Hippocampal formation (tissue), 2 donors: ENCODE measurements at regions not wholly inside any gene's neighbourhood (a gene's known extent, or its start where the extent isn't known, plus 50 kb on each side); places are given as distances from the start of the nearest gene placed in this dataset.
"Not testable (repeated sequence)": the region's sequence is repeated elsewhere in the genome, so short reads cannot be mapped to it uniquely, and the experiment has no call there.

ENCODE experiments used
- DNase-seq, 2 donors: peaks; one replicate each; lab custom pipeline; 2025; lab: John Stamatoyannopoulos, UW

DNA sequence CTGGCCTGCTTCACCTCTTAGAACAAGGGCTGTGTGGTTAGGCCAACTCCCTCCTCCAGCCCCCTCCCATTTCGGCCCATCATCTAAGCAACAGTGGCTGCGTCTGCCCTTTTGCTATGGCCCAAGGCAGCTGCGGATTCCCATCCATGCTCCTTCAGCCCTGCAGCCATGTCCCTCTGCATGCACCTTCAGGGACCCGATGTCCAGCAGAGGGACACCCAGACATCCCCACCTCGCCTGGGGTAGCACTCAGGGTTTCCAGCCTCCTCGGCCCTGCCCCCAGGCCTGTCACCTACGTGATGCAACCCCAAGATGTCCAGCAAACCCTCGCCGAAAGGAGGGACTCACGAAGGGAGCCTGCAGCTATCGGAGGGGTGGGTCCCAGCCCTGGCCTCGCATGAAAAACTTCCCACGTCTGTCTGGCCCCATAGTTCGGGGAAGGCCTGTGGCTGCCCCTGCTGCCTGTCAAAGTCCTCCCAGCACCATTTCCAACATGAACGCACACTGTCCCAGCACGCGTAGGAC is 194.4 kb downstream of the CTTN start:
- no peak for DNase-seq

DNA sequence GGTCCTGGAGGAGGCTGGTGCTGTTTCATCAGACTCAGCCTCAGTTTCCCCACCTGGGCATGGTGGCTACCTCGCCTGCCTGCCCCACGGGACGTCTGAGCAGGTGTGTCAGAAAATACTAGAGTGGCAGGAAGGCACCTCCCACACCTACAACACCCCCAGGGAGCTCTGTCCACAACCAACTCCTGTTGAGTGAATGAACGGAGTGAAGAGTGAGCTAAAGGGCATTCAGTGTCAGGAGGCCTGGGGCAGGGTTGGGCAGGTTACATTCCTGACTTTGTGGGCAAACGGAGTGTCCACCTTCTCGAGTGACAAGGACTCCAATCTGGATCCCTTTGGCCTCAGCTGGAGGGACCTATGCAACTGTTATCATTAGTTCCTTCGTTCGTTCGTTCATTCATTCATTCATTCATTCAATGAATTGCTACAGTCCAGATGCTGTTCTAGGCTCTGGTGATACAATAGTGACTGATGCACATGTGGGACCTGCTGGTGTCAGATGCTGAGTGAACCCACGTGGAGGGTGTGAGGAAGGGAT is 195.2 kb downstream of the CTTN start:
- DNase-seq, result no peak

GRCh38 chr11:70594031-70594430 is 195.7 kb downstream of the CTTN start:
- no peak for DNase-seq

DNA sequence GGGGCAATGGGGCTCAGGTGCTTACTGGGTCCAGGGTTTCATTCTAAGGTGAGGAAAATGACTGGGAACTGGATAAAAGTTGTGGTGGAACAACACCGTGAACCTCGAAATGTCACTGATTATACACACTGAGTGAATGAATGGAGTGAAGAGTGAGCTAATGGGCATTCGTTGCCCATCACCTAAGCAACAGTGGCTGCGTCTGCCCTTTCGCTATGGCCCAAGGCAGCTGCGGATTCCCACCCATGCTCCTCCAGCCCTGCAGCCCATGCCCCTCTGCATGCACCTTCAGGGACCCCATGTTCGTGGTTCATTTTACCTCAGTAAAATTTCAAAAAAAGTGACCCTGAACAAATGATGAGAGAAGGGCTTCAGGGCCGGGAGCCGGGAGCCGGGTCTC is 196.3 kb downstream of the CTTN start:
- DNase-seq, result no peak

DNA sequence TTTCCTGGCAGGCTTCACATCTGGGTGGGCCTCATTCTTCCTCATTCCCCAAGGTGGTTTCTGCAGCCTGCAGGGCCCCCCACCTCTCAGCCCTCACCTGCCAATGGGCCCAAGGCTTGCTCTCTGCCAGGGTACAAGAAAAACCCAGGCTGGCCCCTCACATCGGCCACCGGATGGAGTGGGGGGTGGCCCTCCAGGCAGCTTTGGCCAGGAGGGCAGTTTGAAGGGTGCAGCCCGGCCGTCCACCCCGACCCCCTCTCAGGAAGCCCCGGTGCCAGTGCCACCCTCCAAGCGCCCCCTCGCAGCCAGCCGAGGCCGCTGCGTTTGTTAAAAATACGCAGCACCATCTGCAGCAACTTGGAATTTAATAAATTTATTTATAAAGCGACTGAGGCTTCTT is 196.7 kb downstream of the CTTN start:
- DNase-seq, result no peak

GRCh38 chr11:70595452-70595851 is 197.1 kb downstream of the CTTN start:
- no peak for DNase-seq

DNA sequence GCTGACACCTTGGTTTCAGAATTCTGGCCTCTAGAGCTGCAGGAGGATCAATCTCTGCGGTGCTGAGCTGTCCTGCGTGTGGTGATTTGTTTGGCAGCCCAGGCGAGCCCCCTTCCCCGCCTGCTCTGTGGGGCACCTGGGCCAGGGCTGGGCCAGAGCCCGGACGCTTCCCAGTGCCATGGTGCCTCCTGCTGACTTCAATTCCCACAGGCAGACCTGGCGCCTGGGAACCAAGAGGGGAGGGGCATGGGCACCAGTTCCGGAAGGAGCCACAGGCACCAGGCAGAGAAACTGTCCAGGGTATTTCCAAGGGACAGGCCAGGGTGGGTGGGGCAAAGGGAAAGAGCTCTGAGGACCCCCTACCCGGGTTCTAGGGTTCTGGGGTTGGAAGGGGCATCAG is 197.8 kb downstream of the CTTN start:
- DNase-seq, result no peak

DNA sequence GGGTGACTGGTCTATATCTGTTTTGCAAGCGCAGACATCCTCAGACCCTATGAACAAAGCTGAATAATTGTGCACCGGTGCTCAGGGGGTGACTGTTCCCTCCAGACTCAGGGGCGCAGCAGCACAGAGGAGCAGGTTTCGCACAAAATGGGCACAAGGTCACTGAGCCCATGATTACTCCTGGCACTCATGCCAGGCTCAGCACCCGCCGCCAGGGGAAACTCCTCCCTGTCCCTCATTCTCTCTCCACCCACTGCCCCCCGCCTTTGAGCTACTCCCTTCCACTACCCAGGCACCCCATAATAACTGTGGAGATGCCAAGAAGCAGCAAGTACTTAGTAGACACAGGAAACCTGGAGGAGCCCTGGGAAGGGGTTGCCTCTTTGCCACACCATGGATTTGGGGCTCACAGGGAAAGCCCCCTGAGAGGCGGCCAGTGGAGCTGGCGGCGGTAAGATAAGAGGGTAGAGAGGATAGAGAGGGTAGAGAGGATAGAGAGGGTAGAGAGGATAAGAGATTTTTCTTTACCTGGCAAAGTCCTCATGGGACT is 198.8 kb downstream of the CTTN start:
- no peak for DNase-seq

GRCh38 chr11:70597751-70598625 is 199.7 kb downstream of the CTTN start:
- DNase-seq, result no peak

DNA sequence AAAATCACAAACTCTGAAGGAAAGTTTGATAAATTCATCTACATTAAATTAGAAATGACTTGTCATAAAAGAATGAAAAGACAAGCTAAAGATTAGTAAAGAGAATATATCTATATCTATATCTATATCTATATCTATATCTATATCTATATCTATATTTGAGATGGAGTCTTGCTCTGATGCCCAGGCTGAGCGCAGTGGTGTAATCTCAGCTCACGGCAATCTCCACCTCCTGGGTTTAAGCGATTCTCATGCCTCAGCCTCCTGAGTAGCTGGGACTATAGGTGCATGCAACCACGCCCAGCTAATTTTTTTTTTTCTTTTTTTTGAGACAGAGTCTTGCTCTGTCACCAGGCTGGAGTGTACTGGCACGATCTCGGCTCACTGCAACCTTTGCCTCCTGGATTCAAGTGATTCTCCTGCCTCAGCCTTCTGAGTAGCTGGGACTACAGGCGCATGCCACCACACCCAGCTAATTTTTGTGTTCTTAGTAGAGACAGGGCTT is 202.6 kb downstream of the CTTN start:
- DNase-seq, result not testable (repeated sequence)

DNA sequence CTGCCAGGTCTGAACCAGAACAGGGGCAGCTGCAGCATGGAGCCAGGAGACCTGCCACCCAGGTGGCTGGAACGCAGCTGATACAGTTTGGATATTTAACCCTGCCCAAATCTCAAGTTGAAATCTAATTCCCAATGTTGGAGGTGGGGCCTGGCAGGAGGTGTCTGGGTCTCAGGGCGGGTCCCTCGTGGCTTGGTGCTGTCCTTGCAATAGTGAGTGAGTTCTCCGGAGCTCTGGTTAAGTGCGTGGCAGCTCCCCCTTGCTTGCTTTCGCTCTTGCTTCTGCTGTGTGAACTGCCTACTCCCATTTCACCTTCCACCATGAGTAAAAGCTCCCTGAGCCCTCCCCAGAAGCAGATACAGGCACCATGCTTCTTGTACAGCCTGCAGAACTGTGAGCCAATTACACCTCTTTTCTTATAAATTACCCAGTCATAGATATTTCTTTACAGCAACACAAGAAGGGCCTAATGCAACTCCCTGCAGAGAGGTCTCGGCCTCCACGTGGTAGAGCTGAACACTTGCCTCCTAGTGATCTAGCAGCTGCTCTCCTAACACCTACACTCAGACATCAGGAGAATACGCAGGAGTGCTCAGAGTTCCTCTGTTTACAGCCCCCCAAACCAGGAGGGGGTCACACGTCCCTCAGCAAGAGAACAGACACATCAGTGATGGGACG is 203.7 kb downstream of the CTTN start:
- DNase-seq, result no peak

- DNase-seq, result no peak
Measured at GRCh38 chr11:70603114-70603755, 204.9 kb downstream of the CTTN start.

DNA sequence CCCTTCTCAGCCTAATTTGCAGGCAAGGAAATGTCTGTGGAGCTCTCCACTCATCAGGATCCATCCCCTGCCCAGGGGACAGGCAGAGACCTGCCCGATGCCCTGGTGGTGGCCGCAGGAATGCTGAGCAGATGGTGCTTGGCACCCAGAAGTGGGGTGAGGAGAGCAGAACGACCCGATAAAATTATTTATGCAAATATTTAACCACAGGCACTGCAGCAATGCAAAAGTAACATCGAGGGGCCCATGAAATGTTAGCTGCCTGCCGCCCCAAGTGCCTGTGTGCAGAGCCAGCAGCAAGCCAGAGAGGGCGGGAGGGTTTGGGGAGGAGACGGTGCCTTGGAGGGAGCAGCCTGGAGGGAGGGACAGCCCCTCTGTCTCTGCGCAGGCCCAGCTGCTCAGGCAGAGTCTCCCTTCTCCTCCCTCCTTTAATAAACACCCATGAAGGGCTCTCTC is 205.5 kb downstream of the CTTN start:
- no peak for DNase-seq

DNA sequence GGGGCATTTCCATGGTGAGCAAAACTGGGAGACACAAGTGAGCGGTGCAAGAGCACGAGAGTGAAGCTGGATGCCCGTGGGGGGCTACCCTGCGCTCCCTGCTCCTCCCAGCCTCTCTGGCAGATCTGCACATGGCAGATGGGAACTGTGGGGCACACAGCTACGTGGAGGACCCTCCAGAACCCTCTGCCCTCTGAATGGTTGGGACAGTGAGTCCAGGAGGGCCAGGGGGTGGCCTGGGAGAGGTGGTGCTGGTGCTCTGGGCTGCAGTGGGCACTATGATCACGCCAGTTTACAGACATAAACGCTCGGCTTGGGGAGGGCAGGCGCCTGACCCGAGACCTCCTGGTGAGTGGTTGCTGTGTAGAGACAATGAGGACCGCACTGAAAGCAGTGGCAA is 205.9 kb downstream of the CTTN start:
- DNase-seq, result no peak

GRCh38 chr11:70604630-70605467 is 206.5 kb downstream of the CTTN start:
- DNase-seq, result no peak

- no peak for DNase-seq
Measured at GRCh38 chr11:70605468-70605815, 207.1 kb downstream of the CTTN start.

DNA sequence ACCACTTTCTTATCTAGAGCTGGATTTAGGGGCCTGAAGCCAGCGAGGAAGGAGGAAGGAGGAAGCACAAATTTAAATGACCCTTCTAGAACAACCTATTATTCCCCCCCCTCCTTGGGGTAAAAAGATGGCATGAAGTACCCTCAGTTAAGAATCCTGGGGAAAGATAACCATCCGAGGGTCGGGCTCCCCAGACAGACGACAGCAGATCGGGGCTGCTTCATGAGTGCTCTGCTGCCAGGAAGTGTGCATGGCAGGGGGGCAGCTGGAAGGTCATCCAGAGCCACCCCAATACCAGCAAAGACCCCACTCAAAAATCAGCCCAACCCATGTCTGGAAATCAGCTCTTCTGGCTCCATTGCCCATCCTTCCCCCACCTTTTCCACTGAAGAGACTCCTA is 207.5 kb downstream of the CTTN start:
- DNase-seq, result no peak

DNA sequence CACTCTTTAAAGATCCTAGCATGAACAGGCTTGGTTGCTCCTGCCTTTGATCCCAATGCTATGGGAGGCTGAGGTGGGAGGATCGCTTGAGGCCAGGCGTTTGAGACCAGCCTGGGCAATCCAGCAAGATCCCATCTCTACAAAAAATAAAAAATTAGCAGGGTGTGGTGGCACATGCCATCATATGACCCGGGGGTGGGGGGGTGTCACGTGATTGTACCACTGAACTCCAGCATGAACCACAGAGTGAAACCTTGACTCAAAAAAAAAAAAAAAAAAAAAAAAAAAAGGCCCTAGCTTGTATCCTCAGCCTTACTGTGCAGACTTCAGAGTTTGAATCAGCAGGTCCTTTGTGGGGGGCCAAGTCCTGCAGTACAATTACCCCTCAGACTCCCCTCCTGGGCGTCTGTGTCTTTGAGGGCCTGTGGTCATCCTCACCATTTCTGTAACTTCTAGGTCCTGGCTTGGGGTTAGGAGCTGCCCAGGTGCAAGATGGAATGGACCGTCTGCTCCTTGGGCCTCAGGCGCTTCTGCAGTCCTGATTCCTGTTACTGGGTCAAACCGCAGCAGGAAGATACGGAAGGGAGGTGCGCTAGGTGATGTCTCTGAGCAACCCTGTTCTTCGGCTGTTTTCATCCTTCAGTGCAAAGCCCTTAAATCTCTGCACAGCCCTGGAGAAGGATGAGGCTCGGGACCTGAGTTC is 208.1 kb downstream of the CTTN start:
- no peak for DNase-seq

DNA sequence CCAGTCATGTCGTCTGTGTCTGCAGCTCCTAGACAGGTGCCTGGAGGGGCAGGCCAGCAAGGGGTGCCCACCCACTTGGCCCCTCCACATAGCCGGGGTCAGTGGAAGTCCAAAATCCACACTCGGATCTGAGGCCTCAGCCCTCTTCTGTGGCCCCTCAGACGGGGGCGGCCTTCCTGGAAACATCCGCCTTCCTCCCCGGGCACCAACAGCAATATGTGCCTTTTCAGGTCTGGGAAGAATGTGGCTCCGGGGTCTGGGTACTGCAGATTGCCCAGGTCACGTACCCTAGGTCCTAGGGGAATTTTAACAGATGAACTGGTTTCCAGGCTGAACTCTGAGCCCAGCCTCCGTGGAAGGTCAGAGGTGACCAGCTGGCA is 208.6 kb downstream of the CTTN start:
- DNase-seq, result no peak

DNA sequence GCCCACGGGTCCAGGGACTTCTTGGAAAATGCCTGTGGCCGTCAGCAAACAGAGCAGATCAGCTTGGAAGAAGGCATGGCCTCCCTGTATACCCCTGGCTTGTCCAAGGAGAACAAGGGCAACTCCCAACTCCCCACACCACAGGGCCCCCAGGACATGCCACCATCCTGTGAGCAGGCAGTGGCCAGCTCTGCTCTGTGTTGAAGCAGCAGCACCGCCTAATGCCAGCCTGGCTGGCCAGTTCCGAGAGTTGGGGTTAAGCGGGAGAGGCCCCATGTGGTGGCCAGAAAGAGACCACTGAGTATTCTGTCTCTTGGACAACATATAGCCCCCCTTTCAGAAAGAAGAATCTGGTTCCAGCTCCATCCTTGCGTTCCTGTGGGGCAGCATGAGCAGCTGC is 209.2 kb downstream of the CTTN start:
- no peak for DNase-seq
